Smooth muscle cell (in vitro differentiated cells): ENCODE measurements at regions not wholly inside any gene's neighbourhood (a gene's known extent, or its start where the extent isn't known, plus 50 kb on each side); places are given as distances from the start of the nearest gene placed in this dataset.

ENCODE experiments used
- DNase-seq: peaks from one replicate; lab custom pipeline; 2025; ENCODE audit not compliant: unreplicated experiment; lab: John Stamatoyannopoulos, UW
- H2AFZ ChIP-seq: fragments of 200-600 bp; sonication (generic); 2 replicates; pipeline ENCODE4 v1.6.0; 2016; ENCODE audit warnings: antibody characterized with exemption, low read depth, mild to moderate bottlenecking
- H3F3A ChIP-seq: fragments of 200-600 bp; sonication (generic); 2 replicates; pipeline ENCODE4 v1.6.0; 2017; ENCODE audit warnings: antibody characterized with exemption, low read depth
- H3K27ac ChIP-seq: fragments of 200-600 bp; sonication (generic); 2 replicates; pipeline ENCODE4 v1.5.1; 2016; ENCODE audit warnings: low read depth, mild to moderate bottlenecking
- H3K27me3 ChIP-seq: fragments of 200-600 bp; sonication (generic); 2 replicates; pipeline ENCODE4 v1.6.1; 2016; ENCODE audit warnings: low read depth, mild to moderate bottlenecking
- H3K36me3 ChIP-seq: fragments of 200-600 bp; sonication (generic); 2 replicates; pipeline ENCODE4 v1.5.1; 2016; ENCODE audit warnings: low read depth
- H3K4me1 ChIP-seq: fragments of 200-600 bp; sonication (generic); 2 replicates; pipeline ENCODE4 v1.5.1; 2016; ENCODE audit warnings: low read depth
- H3K4me2 ChIP-seq: fragments of 200-600 bp; sonication (generic); 2 replicates; pipeline ENCODE4 v1.6.0; 2016; ENCODE audit warnings: mild to moderate bottlenecking
- H3K4me3 ChIP-seq: fragments of 200-600 bp; sonication (generic); 2 replicates; pipeline ENCODE4 v1.5.1; 2016; ENCODE audit warnings: mild to moderate bottlenecking
- H3K79me2 ChIP-seq: fragments of 200-600 bp; sonication (generic); 2 replicates; pipeline ENCODE4 v1.6.0; 2016; ENCODE audit warnings: low read depth, mild to moderate bottlenecking
- H3K9ac ChIP-seq: fragments of 200-600 bp; sonication (generic); 2 replicates; pipeline ENCODE4 v1.6.0; 2016; ENCODE audit warnings: low read depth
- H3K9me3 ChIP-seq: fragments of 200-600 bp; sonication (generic); replicated peaks from 2 replicates; pipeline ENCODE4 v1.5.1; 2016; ENCODE audit warnings: low read depth
- H4K20me1 ChIP-seq: fragments of 200-600 bp; sonication (generic); 2 replicates; pipeline ENCODE4 v1.6.0; 2016; ENCODE audit warnings: low read depth
- CTCF ChIP-seq: fragments of 200-600 bp; sonication (generic); IDR thresholded peaks from 2 replicates; pipeline ENCODE4 v1.5.1; 2017; ENCODE audit warnings: borderline replicate concordance, mild to moderate bottlenecking, antibody characterized with exemption; ENCODE audit not compliant: insufficient read depth, poor library complexity, severe bottlenecking
- WGBS: methylation state at CpG from one replicate; pipeline ENCODE4 v1.1.7; 2016; ENCODE audit warnings: low lambda C conversion rate; 5-methylcytosine and 5-hydroxymethylcytosine counted together

GRCh38 chr15:54815556-54815955 is 381.2 kb downstream of the RSL24D1 start:
- Histone ChIP-seq H2AFZ (no peak overlapping the region), H3K4me1 (no peaks in the 10 kb centered on the region), H3K9me3 (no peaks in the 10 kb centered on the region), H3K27ac (no peak overlapping the region), H3K79me2 (no peaks in the 10 kb centered on the region), H3K4me3 (no peak overlapping the region), H3F3A (no peaks in the 10 kb centered on the region), H3K27me3 (no peaks in the 10 kb centered on the region), H3K4me2 (no peak overlapping the region), H4K20me1 (no peaks in the 10 kb centered on the region), H3K9ac (no peak overlapping the region), H3K36me3 (no peaks in the 10 kb centered on the region)
- 43% methylated on average over 4 of the region's 4 CpGs for WGBS
- DNase-seq, result no peak
- no peak for TF ChIP-seq CTCF

GRCh38 chr15:54812383-54812782 is 384.4 kb downstream of the RSL24D1 start:
- no peak overlapping the region for H3K9ac ChIP-seq
- H3F3A ChIP-seq, result no peaks in the 10 kb centered on the region
- H4K20me1 ChIP-seq, result no peaks in the 10 kb centered on the region
- H3K27me3 ChIP-seq, result no peaks in the 10 kb centered on the region
- H3K4me3 ChIP-seq, result no peak overlapping the region
- H3K4me1 ChIP-seq, result no peaks in the 10 kb centered on the region
- no peaks in the 10 kb centered on the region for H3K36me3 ChIP-seq
- H3K4me2 ChIP-seq, result no peak overlapping the region
- H3K27ac ChIP-seq, result no peak overlapping the region
- no peak for TF ChIP-seq CTCF
- H3K9me3 ChIP-seq, result no peaks in the 10 kb centered on the region
- no peak overlapping the region for H2AFZ ChIP-seq
- DNase-seq, result no peak
- no peaks in the 10 kb centered on the region for H3K79me2 ChIP-seq

- no peak overlapping the region for H3K27ac ChIP-seq
- no peaks in the 10 kb centered on the region for H4K20me1 ChIP-seq
- no peak for DNase-seq
- no peak overlapping the region for H3K4me3 ChIP-seq
- no peaks in the 10 kb centered on the region for H3K9me3 ChIP-seq
- no peak overlapping the region for H3K4me2 ChIP-seq
- H3K27me3 ChIP-seq, result no peaks in the 10 kb centered on the region
- H3K36me3 ChIP-seq, result no peaks in the 10 kb centered on the region
- H2AFZ ChIP-seq, result no peak overlapping the region
- no peak for TF ChIP-seq CTCF
- H3F3A ChIP-seq, result no peaks in the 10 kb centered on the region
- no peak overlapping the region for H3K9ac ChIP-seq
- no peaks in the 10 kb centered on the region for H3K4me1 ChIP-seq
- no peaks in the 10 kb centered on the region for H3K79me2 ChIP-seq
Observed at GRCh38 chr15:54810496-54810895, 386.2 kb downstream of the RSL24D1 start.

- H3K4me1 ChIP-seq, result no peaks in the 10 kb centered on the region
- no peaks in the 10 kb centered on the region for H3K27me3 ChIP-seq
- TF ChIP-seq CTCF, result no peak
- H2AFZ ChIP-seq, result no peak overlapping the region
- H3K4me2 ChIP-seq, result no peak overlapping the region
- 62% methylated on average over 2 of the region's 2 CpGs for WGBS
- H3K36me3 ChIP-seq, result no peaks in the 10 kb centered on the region
- no peaks in the 10 kb centered on the region for H3K9me3 ChIP-seq
- H3K27ac ChIP-seq, result no peak overlapping the region
- H3K9ac ChIP-seq, result no peak overlapping the region
- no peak for DNase-seq
- no peak overlapping the region for H3K4me3 ChIP-seq
- no peaks in the 10 kb centered on the region for H4K20me1 ChIP-seq
- no peaks in the 10 kb centered on the region for H3F3A ChIP-seq
- no peaks in the 10 kb centered on the region for H3K79me2 ChIP-seq
Observed at GRCh38 chr15:54810031-54810430, 386.7 kb downstream of the RSL24D1 start.
